BLaER1 treated with 17β-estradiol and CSF1 and Interleukin-3, amounts not matched to agents 10 nM and 100 nM (cell line): ENCODE measurements at regions not wholly inside any gene's neighbourhood (a gene's known extent, or its start where the extent isn't known, plus 50 kb on each side); places are given as distances from the start of the nearest gene placed in this dataset.
"Not testable (repeated sequence)": the region's sequence is repeated elsewhere in the genome, so short reads cannot be mapped to it uniquely, and the experiment has no call there.

Source experiments
- H3K27ac ChIP-seq, 11 experiments: shearing (Covaris generic); formaldehyde crosslinking; 2 replicates each; pipeline ENCODE4 v1.8.1; 2022
- H3K27me3 ChIP-seq, 11 experiments: shearing (Covaris generic); formaldehyde crosslinking; 2 replicates each; pipeline ENCODE4 v1.8.1; 2022
- H3K36me3 ChIP-seq, 11 experiments: shearing (Covaris generic); formaldehyde crosslinking; 2 replicates each; pipeline ENCODE4 v1.8.1; 2022
- H3K4me1 ChIP-seq, 10 experiments: shearing (Covaris generic); formaldehyde crosslinking; 2 replicates each; pipeline ENCODE4 v1.8.1; 2022
- H3K4me2 ChIP-seq, 11 experiments: shearing (Covaris generic); formaldehyde crosslinking; 2 replicates each; pipeline ENCODE4 v1.8.1; 2022
- H3K4me3 ChIP-seq, 10 experiments: shearing (Covaris generic); formaldehyde crosslinking; 2 replicates each; pipeline ENCODE4 v1.8.1; 2022
- H3K9ac ChIP-seq, 11 experiments: shearing (Covaris generic); formaldehyde crosslinking; 2 replicates each; pipeline ENCODE4 v1.8.1; 2022
- H3K9me3 ChIP-seq, 11 experiments: shearing (Covaris generic); formaldehyde crosslinking; replicated peaks in 1 of 11; 2 replicates each; pipeline ENCODE4 v1.8.1; 2022
- H4K20me1 ChIP-seq, 11 experiments: shearing (Covaris generic); formaldehyde crosslinking; 2 replicates each; pipeline ENCODE4 v1.8.1; 2022
- Cebpa-rat ChIP-seq, 11 experiments: shearing (Covaris generic); IDR thresholded peaks; 2 replicates each; pipeline ENCODE4 v1.8.1; 2022

GRCh38 chr12:72189266-72189665 lies 82.9 kb upstream of the TRHDE start:
- Histone ChIP-seq H3K9me3 (peaks cover 0 to 7% (median 2%) of the 10 kb centered on the region in 11 experiments; a peak in 12 of 22 replicates), H3K27ac (no peak overlapping the region), H3K4me3 (no peak overlapping the region), H3K27me3 (no peaks in the 10 kb centered on the region), H3K9ac (no peak overlapping the region), H3K4me1 (no peaks in the 10 kb centered on the region), H3K4me2 (no peak overlapping the region), H3K36me3 (no peaks in the 10 kb centered on the region), H4K20me1 (no peaks in the 10 kb centered on the region)
- no peak for TF ChIP-seq Cebpa-rat (IDR thresholded peaks at IDR 0.05)

DNA sequence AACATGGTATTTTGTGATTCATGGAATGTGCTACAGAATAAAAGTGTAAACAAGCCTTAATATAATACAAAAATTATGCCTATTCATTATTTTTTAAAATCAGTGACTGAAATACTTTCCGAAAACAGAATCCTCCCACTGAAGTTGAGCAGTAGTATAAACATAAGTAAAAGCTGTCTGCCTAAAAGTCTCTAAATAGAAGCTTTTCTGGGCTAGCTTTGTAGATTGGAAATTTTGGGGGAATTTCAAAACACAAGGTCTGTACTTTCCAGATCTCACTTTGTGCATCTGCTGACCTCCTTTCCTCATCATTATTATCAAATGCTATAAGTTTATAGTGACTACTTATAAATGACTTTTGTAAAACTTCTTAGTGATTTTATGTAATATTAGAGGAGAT lies 80.4 kb upstream of the TRHDE start:
- H4K20me1 ChIP-seq = no peaks in the 10 kb centered on the region
- TF ChIP-seq Cebpa-rat (IDR thresholded peaks at IDR 0.05) = no peak
- no peak overlapping the region for H3K9ac ChIP-seq
- no peaks in the 10 kb centered on the region for H3K27me3 ChIP-seq
- H3K9me3 ChIP-seq = peaks cover 7 to 23% (median 19%) of the 10 kb centered on the region in 11 experiments; a peak in 20 of 22 replicates
- H3K4me3 ChIP-seq = no peak overlapping the region
- peaks cover 0 to 2% (median 0%) of the 10 kb centered on the region in 10 experiments; a peak in 4 of 20 replicates for H3K4me1 ChIP-seq
- no peaks in the 10 kb centered on the region for H3K36me3 ChIP-seq
- H3K4me2 ChIP-seq = no peak overlapping the region
- no peak overlapping the region for H3K27ac ChIP-seq

DNA sequence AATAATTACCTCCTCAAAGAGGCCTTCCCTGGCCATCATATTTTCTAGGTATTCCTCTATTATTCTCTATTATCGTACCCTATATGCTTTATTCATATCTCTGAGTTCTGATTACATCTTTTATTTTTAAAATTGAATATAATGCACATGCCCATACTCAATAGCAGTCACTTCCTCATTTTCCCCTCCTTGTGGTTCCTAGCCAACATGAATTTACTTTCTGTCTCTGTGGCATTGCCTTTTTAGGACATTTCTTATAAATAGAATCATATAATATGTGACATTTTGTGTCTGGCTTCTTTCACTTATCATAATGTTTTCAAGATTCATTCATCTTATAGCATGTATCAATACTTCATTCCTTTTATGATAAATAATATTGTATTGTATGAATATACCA lies 74.4 kb upstream of the TRHDE start:
- H3K4me1 ChIP-seq = peaks cover 0 to 13% (median 0%) of the 10 kb centered on the region in 10 experiments; a peak in 7 of 20 replicates
- H3K27me3 ChIP-seq = no peaks in the 10 kb centered on the region
- no peak overlapping the region for H3K4me3 ChIP-seq
- no peak overlapping the region for H3K27ac ChIP-seq
- peaks cover 7 to 24% (median 19%) of the 10 kb centered on the region in 11 experiments; a peak in 20 of 22 replicates for H3K9me3 ChIP-seq
- H3K9ac ChIP-seq = no peak overlapping the region
- no peak for TF ChIP-seq Cebpa-rat (IDR thresholded peaks at IDR 0.05)
- no peaks in the 10 kb centered on the region for H4K20me1 ChIP-seq
- H3K4me2 ChIP-seq = peak overlapping the region in 3 of 11 experiments; percentile 0 to 70 (median 45); a peak in 5 of 22 replicates
- H3K36me3 ChIP-seq = no peaks in the 10 kb centered on the region

GRCh38 chr12:72201457-72201856 lies 70.7 kb upstream of the TRHDE start:
- no peak for TF ChIP-seq Cebpa-rat (IDR thresholded peaks at IDR 0.05)
- H3K9ac ChIP-seq = no peak overlapping the region
- H3K36me3 ChIP-seq = no peaks in the 10 kb centered on the region
- H4K20me1 ChIP-seq = no peaks in the 10 kb centered on the region
- no peak overlapping the region for H3K27ac ChIP-seq
- no peaks in the 10 kb centered on the region for H3K27me3 ChIP-seq
- no peak overlapping the region for H3K4me3 ChIP-seq
- peaks cover 0 to 4% (median 0%) of the 10 kb centered on the region in 11 experiments; a peak in 2 of 22 replicates for H3K9me3 ChIP-seq
- peaks cover 0 to 13% (median 0%) of the 10 kb centered on the region in 10 experiments; a peak in 7 of 20 replicates for H3K4me1 ChIP-seq
- H3K4me2 ChIP-seq = no peak overlapping the region

GRCh38 chr12:72203764-72204335 lies 68.3 kb upstream of the TRHDE start:
- Histone ChIP-seq H3K9ac (no peak overlapping the region), H3K36me3 (no peaks in the 10 kb centered on the region), H3K4me1 (peaks cover 0 to 5% (median 0%) of the 10 kb centered on the region in 10 experiments; a peak in 1 of 20 replicates), H4K20me1 (no peaks in the 10 kb centered on the region), H3K27ac (no peak overlapping the region), H3K27me3 (no peaks in the 10 kb centered on the region), H3K4me3 (no peak overlapping the region), H3K4me2 (no peak overlapping the region), H3K9me3 (peaks cover 0 to 4% (median 0%) of the 10 kb centered on the region in 11 experiments; a peak in 2 of 22 replicates)
- no peak for TF ChIP-seq Cebpa-rat (IDR thresholded peaks at IDR 0.05)

DNA sequence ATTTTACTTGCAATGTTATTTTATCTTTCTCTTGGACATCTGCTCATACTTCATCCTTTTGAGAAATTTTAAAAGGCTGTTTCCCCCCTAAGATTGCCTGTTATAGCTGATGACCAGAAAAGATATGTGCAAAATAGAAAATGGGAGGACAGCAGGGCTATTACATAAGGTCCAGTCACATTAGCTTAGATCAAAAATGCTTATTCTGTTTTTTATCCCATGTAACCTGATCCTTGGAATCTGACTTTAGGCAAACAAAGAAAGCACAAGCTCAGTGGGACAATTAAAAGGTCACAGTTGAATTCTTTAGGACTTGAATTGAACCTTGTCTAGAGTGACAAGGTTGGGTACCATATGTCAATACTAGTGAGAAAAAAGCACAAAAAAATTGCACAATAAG lies 65.1 kb upstream of the TRHDE start:
- Histone ChIP-seq H3K27ac (no peak overlapping the region), H4K20me1 (no peaks in the 10 kb centered on the region), H3K36me3 (no peaks in the 10 kb centered on the region), H3K9me3 (no peaks in the 10 kb centered on the region), H3K4me1 (no peaks in the 10 kb centered on the region), H3K4me2 (no peak overlapping the region), H3K27me3 (no peaks in the 10 kb centered on the region), H3K4me3 (no peak overlapping the region), H3K9ac (no peak overlapping the region)
- TF ChIP-seq Cebpa-rat (IDR thresholded peaks at IDR 0.05) = no peak

DNA sequence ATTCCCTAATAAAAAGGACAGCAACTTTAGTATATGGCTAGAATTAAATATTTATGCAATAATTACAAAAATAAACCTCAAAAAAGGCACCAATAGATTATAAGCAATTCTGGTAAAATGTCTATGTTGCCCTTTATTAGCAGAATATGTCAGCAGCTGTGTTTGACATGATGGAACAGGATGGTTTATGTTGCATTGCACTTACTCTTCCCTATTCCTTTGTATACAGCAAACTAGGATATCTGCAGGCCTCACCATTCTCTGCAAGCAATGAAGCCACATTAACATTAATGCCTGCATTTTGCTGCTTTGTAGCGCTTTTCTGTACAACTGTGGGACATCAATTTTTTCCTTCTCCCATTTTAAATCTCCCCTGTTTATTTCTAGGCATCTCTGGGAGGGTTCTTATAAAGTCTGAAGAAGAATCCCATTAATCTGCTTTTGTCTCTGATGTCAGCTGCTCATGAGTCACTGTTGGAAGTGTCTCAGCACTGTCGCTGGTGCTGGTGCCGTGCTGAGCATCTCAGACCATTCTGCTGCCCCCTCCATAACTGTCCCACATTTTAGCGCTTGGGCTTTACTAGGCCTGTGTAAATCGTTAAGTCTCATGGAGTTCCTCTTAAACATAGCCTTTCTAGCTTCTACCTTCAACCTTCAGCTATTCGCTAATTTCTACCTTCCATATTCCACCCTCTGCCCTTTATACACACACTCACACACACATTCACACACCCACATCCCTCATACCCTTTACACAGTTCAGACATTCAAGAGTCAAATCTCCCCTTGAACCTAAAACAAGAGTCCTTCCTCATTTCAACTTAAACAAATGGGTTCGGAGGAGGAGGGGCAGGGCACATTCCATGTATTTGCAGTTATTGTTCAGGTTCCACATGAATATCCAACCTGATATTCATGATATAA lies 64.4 kb upstream of the TRHDE start:
- no peaks in the 10 kb centered on the region for H4K20me1 ChIP-seq
- no peaks in the 10 kb centered on the region for H3K27me3 ChIP-seq
- no peak overlapping the region for H3K4me3 ChIP-seq

DNA sequence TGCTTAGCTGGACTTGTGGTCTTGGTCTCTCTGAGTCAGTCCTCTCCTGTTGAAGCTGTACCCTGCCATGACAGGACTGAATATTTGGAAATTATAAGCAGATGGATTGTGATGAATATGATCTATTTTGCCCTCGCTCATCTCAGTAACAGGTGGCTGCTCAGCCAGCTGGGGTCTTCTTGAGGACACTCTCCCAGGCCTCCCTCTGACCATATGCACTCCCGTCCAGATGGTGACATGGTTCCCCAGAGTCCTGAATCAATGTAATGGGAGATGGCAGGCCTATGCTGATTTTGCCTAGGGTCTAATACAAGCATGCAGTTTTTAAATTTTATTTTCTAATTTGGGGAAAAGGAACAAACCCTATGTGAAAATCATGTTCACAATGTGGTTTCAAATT lies 63.1 kb upstream of the TRHDE start:
- no peak for TF ChIP-seq Cebpa-rat (IDR thresholded peaks at IDR 0.05)
- H3K36me3 ChIP-seq = no peaks in the 10 kb centered on the region
- no peak overlapping the region for H3K4me2 ChIP-seq
- H3K9ac ChIP-seq = no peak overlapping the region
- no peak overlapping the region for H3K4me3 ChIP-seq
- H3K9me3 ChIP-seq = no peaks in the 10 kb centered on the region
- H4K20me1 ChIP-seq = no peaks in the 10 kb centered on the region
- H3K27ac ChIP-seq = no peak overlapping the region
- no peaks in the 10 kb centered on the region for H3K27me3 ChIP-seq
- H3K4me1 ChIP-seq = no peaks in the 10 kb centered on the region

More for the DNA sequence above, 64.4 kb upstream of the TRHDE start:
- Histone ChIP-seq H3K36me3 (no peaks in the 10 kb centered on the region), H3K9me3 (no peaks in the 10 kb centered on the region), H3K4me2 (no peak overlapping the region), H3K4me1 (no peaks in the 10 kb centered on the region), H3K27ac (no peak overlapping the region), H3K9ac (no peak overlapping the region)
- no peak for TF ChIP-seq Cebpa-rat (IDR thresholded peaks at IDR 0.05)

DNA sequence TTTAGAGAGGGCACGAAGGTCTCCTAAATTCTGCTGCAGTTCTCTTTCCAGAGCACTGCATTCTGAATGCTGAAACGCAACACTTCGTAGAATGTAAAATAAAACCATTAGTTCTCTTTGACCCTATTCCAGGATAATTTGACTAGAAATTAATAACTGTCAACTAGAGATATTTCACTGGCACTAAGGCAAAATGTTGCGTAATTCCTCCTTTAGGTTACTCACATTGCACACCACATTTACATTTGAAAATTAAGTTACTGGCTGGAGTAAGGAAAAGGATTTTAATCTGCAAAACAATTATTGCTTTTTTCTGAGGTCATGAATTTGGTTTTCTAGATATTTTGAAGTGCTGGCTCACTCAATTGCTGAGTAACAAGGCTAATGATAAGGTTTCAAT lies 58.0 kb upstream of the TRHDE start:
- Histone ChIP-seq H3K27me3 (no peaks in the 10 kb centered on the region), H4K20me1 (no peaks in the 10 kb centered on the region), H3K9ac (no peak overlapping the region), H3K4me3 (no peak overlapping the region), H3K27ac (no peak overlapping the region), H3K4me2 (no peak overlapping the region), H3K4me1 (no peaks in the 10 kb centered on the region), H3K9me3 (no peaks in the 10 kb centered on the region), H3K36me3 (no peaks in the 10 kb centered on the region)
- peak in 2 of 11 experiments; percentile 78 to 82; a peak in 7 of 22 replicates for TF ChIP-seq Cebpa-rat (IDR thresholded peaks at IDR 0.05)

DNA sequence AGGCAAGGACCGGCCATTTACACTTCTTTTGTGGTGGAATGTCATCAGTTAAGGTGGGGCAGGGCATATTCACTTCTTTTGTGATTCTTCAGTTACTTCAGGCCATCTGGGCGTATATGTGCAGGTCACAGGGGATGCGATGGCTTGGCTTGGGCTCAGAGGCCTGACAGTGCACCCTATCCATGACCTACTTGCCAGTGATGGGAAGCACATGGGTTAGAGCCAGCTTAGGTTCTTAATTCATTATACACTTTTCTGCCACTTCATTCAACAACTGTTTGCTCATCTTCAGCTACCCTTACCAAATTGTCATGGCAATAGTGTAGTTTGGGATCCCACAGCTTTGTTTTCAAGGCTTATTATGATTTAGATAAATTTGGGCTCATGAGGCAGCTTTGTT lies 56.9 kb upstream of the TRHDE start:
- H3K27me3 ChIP-seq, H3K27ac ChIP-seq, H3K4me2 ChIP-seq, H3K9me3 ChIP-seq, H3K4me1 ChIP-seq, H3K4me3 ChIP-seq, H3K36me3 ChIP-seq, H3K9ac ChIP-seq, H4K20me1 ChIP-seq: not testable (repeated sequence)
